ENCODE measurements at regions not wholly inside any gene's neighbourhood (a gene's known extent, or its start where the extent isn't known, plus 50 kb on each side); places are given as distances from the start of the nearest gene placed in this dataset.
"Not testable (repeated sequence)": the region's sequence is repeated elsewhere in the genome, so short reads cannot be mapped to it uniquely, and the experiment has no call there.

DNA sequence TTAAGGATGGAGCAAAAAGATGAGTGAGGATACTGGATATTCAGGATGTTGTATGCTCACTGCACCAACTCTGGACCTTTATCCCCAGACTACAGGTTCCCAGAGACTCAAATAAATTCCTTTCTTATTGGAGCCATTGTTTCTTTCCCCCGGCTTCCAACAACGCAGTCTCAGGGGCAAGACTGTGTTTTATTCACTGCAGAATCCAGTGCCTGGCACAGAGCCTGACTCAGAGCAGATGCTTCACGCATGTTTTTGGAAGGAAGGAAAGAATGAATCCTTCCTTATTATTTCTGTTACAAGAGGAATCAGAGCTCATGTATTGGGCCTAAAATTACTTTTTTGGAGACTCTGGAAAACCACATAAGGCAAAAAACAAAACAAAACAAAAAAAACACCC lies 96.0 kb upstream of the VGLL4 start:
- DNase-seq (ENCODE audit: low spot score) = peak; percentile 27
- in situ Hi-C loops (cut with HindIII; ENCODE audit: low sequenced_read_pairs) = no loop called here

DNA sequence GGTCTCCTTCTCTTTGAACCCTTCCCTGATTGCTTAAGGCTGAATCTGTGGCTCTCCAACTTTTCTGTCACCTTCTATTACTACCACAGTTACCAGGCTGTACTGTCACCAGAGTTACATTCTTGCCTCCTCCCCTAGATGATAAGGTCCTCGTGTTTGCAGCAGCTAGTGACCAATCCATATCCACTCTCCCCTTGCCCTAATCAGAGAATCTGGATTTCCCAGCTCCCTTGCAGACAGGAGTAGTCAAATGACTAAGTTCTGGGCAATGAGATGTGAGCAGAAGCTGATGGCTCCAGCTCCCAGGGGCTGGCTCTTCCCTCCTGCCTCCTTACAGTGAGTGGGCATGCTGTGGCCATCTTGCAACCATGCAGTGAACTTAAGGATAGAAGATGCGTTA lies 95.4 kb upstream of the VGLL4 start:
- in situ Hi-C loops (cut with HindIII; ENCODE audit: low sequenced_read_pairs) = no loop called here
- no peak for DNase-seq (ENCODE audit: low spot score)

GRCh38 chr3:11737742-11738141 lies 94.0 kb upstream of the VGLL4 start:
- in situ Hi-C loops (cut with HindIII; ENCODE audit: low sequenced_read_pairs) = no loop called here

GRCh38 chr3:11736136-11736833 lies 92.6 kb upstream of the VGLL4 start:
- DNase-seq (ENCODE audit: low spot score) = no peak
- in situ Hi-C loops (cut with HindIII; ENCODE audit: low sequenced_read_pairs) = no loop called here

More at GRCh38 chr3:11737742-11738141, 94.0 kb upstream of the VGLL4 start:
- no peak for DNase-seq (ENCODE audit: low spot score)

DNA sequence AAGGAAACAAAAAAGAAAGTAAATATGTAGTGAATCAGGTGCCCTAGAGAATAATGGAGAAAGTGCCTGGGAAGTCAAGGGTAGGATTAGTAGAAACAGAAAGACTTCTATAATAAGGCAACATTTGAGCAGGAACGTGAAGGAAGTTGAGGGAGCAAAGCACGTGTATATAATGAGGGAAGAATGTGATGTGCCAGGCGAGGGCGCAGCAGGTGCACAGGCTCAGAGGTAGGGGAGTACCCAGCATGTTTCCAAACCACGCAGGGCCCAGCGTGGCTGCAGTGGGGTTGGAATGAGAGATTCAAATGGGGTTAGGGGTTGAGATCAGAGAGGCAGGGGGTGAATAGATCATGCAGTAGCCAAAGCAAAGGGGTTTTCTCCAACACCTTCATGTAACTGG lies 91.9 kb upstream of the VGLL4 start:
- in situ Hi-C loops (cut with HindIII; ENCODE audit: low sequenced_read_pairs) = no loop called here
- DNase-seq (ENCODE audit: low spot score) = no peak

DNA sequence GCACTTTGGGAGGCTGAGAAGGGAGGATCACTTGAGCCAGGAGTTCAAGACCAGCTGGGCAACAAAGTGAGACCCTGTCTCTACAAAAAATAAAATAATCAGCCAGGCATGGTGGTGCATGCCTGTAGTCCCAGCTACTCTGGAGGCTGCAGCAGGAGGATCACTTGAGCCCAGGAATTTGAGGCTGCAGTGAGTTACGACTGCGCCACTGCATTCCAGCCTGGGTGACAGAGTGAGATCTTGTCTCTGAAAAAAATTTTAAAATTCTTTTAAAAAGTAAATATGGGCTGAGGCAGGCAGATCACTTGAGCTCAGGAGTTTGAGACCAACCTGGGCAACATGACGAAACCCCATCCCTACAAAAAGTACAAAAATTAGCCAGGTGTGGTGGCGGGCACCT lies 91.4 kb upstream of the VGLL4 start:
- in situ Hi-C loops (cut with HindIII; ENCODE audit: low sequenced_read_pairs); DNase-seq (ENCODE audit: low spot score): not testable (repeated sequence)

- in situ Hi-C loops (cut with HindIII; ENCODE audit: low sequenced_read_pairs) = no loop called here
- DNase-seq (ENCODE audit: low spot score) = no peak
These were observed 90.2 kb upstream of the VGLL4 start for GRCh38 chr3:11733914-11734313.

GRCh38 chr3:11727207-11727606 lies 83.5 kb upstream of the VGLL4 start:
- in situ Hi-C loops (cut with HindIII; ENCODE audit: low sequenced_read_pairs) = no loop called here
- no peak for DNase-seq (ENCODE audit: low spot score)

DNA sequence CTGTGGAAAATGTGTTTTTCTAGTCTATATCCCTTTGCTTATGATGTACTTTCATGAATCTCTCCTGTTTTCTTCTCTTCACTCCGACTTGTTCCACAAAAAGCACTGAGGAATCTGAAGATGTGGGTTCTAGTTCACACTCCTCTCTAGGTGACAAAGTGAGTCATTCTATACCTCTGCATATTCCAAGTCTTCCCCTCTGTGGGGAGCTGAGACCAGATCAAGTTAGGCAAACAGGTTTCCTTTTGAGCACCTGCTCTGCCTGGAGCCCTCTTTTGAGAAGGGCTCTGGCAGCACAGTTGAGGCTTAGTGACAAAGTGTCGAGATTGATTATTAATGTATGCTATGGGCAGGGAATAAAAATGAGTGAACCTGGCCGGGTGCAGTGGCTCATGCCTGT lies 82.4 kb upstream of the VGLL4 start:
- in situ Hi-C loops (cut with HindIII; ENCODE audit: low sequenced_read_pairs) = no loop called here
- no peak for DNase-seq (ENCODE audit: low spot score)

GRCh38 chr3:11725340-11725641 lies 81.6 kb upstream of the VGLL4 start:
- in situ Hi-C loops (cut with HindIII; ENCODE audit: low sequenced_read_pairs); DNase-seq (ENCODE audit: low spot score): not testable (repeated sequence)

- in situ Hi-C loops (cut with HindIII; ENCODE audit: low sequenced_read_pairs) = no loop called here
- no peak for DNase-seq (ENCODE audit: low spot score)
These were observed 81.1 kb upstream of the VGLL4 start for GRCh38 chr3:11724615-11725339.

GRCh38 chr3:11721479-11721878 lies 77.8 kb upstream of the VGLL4 start:
- in situ Hi-C loops (cut with HindIII; ENCODE audit: low sequenced_read_pairs) = no loop called here
- no peak for DNase-seq (ENCODE audit: low spot score)

DNA sequence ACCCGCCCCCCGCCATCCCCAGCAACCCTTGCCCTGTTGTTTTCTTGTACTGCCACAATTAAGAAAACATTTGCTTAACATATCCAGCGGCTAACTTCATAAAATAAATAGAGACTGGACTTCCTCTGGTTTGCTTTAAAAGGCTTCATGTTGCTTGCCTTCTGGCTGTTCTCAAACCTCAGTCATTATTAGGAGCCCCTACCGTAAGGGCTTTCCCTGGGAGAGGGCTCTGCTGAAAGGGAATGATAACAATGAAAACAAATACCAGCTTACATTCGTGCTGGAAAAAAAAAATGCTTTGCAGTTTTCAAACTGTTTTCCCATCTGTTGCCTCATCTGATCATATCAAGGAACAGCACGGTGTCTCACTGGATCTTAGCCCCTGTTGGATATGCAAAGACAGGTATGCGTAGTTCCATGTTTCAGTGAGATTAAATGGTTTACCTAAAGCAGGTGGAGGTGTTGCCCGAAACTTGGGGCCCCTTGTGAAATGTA lies 77.2 kb upstream of the VGLL4 start:
- peak; percentile 76 for DNase-seq (ENCODE audit: low spot score)
- in situ Hi-C loops (cut with HindIII; ENCODE audit: low sequenced_read_pairs) = no loop called here

DNA sequence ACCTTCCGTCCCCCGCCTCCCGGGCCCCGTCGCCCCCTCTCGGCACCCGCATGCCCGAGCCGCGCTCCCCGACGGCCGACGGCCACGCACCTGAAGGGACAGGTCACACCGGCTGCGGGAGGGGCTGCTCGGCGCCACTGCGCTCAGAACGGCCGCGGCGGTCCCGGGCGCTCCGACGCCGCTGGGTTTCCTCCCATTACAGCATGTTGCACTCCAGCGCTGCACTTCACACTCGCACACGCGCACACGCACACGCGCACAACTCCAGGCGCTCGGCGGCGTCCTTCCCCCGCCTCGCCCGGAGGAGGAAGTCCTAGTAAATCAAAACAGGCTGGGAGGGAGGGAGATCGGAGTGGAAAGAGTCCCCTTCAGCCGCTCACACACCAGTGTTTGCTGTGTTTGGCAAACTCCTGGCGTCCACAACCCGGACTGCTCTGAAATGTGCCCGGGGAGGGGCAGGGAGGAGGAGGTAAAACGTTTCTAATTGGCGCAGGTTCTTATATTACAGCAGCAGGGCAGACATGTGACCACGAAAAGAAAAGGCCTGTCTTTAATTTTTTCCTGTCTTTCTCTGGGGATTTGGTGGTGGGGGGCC lies 76.7 kb upstream of the VGLL4 start:
- peak; percentile 86 for DNase-seq (ENCODE audit: low spot score)
- in situ Hi-C loops (cut with HindIII; ENCODE audit: low sequenced_read_pairs) = no loop called here

GRCh38 chr3:11719406-11720303 lies 75.9 kb upstream of the VGLL4 start:
- DNase-seq (ENCODE audit: low spot score) = peak; percentile 94
- in situ Hi-C loops (cut with HindIII; ENCODE audit: low sequenced_read_pairs) = loop anchor here (5.0 kb wide), 1 partner anchor 97 kb away; no protein-coding TSS in a partner anchor

GRCh38 chr3:11718637-11719405 lies 75.1 kb upstream of the VGLL4 start:
- in situ Hi-C loops (cut with HindIII; ENCODE audit: low sequenced_read_pairs) = loop anchor here (5.0 kb wide), 1 partner anchor 97 kb away; no protein-coding TSS in a partner anchor
- DNase-seq (ENCODE audit: low spot score) = peak; percentile 67

DNA sequence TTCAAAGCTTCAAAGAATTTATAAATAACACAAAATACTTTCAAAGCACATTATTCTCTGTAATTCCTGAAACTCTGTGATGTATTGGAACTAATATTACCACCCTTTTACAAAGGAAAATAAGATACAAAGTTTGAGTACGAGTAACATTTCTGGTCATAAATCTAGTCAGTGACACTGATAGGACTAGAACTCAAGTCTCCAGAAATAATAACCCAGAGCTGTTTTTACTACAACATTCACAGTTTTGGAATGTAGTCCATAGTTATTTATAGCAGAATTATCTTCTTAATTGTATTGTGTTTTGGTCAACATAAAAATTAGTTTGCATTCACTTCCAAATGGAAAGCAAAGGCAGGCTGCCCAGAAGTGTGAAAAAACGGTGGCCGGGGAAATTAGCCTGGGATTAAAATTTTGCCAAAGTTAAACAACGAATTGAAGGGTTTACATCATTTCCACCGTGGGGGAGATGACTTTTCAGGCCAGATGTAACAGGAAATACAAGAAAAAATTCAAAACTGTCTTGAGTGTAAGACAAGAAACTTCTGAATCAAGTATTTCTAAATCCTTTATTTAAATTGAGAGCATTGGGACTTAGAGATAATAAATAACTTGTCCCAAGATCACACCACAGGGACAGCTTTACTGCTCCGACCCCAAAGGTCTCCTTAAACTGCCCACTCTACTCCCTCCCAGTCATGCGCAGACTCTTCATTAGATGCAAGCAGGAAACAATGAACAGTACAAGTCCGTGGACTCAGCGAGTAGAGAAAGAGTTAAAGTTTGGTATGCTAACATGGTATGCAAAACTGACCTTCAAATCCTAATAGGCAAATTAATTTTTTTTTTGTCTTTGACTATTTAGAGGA lies 74.3 kb upstream of the VGLL4 start:
- in situ Hi-C loops (cut with HindIII; ENCODE audit: low sequenced_read_pairs) = loop anchor here (5.0 kb wide), 1 partner anchor 96 kb away; no protein-coding TSS in a partner anchor
- peak; percentile 39 for DNase-seq (ENCODE audit: low spot score)

DNA sequence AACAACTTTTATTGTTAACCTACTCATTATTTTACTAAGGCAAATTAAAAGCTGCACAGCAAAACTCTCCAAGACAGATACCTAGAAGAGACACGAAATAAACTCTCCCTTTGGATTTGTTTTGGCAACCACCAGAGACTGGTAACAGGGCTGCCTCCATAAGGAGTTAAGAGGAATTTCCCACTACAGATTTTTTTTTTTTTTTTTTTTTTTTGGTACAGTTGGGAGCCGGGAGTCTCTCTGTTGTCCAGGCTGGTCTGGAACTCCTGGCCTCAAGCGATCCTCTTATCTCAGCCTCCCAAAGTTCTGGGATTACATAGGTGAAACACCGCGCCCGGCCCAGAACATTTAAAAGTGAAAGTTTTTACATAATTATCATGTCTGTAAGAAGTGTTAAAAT lies 73.6 kb upstream of the VGLL4 start:
- in situ Hi-C loops (cut with HindIII; ENCODE audit: low sequenced_read_pairs) = loop anchor here (5.0 kb wide), 1 partner anchor 95 kb away; no protein-coding TSS in a partner anchor
- no peak for DNase-seq (ENCODE audit: low spot score)
